ENCODE measurements at regions not wholly inside any gene's neighbourhood (a gene's known extent, or its start where the extent isn't known, plus 50 kb on each side); places are given as distances from the start of the nearest gene placed in this dataset.
A peak's percentile ranks its signal among the peaks of the same experiment; 100 is the strongest.

- no peaks in the 10 kb centered on the region for H3K27me3 ChIP-seq (ENCODE audit: insufficient read depth in 3 of 3, low read length in 2 of 3)
- H3K4me1 ChIP-seq, result no peaks in the 10 kb centered on the region
- no peak overlapping the region for H3K4me3 ChIP-seq
- no peaks in the 10 kb centered on the region for H3K36me3 ChIP-seq (ENCODE audit: insufficient read depth in 1 of 2, low read depth in 1 of 2)
- whole genome bisulfite sequencing, 3 donors, result 69 to 100% (median 89%) methylated on average over 1 of the region's 1 CpG
- no peaks in the 10 kb centered on the region for H3K9me3 ChIP-seq
- intact Hi-C loops (cut with DNase I), result no loop called here
- DNase-seq (no peak), ATAC-seq (no peak)
- no peak for TF ChIP-seq CTCF (IDR thresholded peaks at IDR 0.05)
- H3K27ac ChIP-seq, result no peak overlapping the region
Observed at GRCh38 chr2:57711991-57712390, 334.6 kb upstream of the VRK2 start.

- peak overlapping the region; percentile 54 for H3K4me3 ChIP-seq
- WGBS, 3 donors, result 20 to 21% (median 20%) methylated on average over 16 of the region's 16 CpGs
Observed at GRCh38 chr2:57720728-57721627, 325.6 kb upstream of the VRK2 start.

GRCh38 chr2:57725337-57725947 is 321.2 kb upstream of the VRK2 start:
- H3K4me3 ChIP-seq, result no peak overlapping the region
- intact Hi-C loops (cut with DNase I), result no loop called here
- H3K36me3 ChIP-seq (ENCODE audit: insufficient read depth in 1 of 2, low read depth in 1 of 2), result no peaks in the 10 kb centered on the region
- no peak for ATAC-seq
- DNase-seq, result no peak
- no peaks in the 10 kb centered on the region for H3K27me3 ChIP-seq (ENCODE audit: insufficient read depth in 3 of 3, low read length in 2 of 3)
- WGBS, 3 donors, result 76 to 79% (median 79%) methylated on average over 5 of the region's 5 CpGs
- peaks cover 2% of the 10 kb centered on the region for H3K4me1 ChIP-seq
- H3K27ac ChIP-seq, result no peak overlapping the region
- no peaks in the 10 kb centered on the region for H3K9me3 ChIP-seq
- TF ChIP-seq CTCF (IDR thresholded peaks at IDR 0.05), result no peak

More at GRCh38 chr2:57720728-57721627, 325.6 kb upstream of the VRK2 start:
- peak; percentile 61 for TF ChIP-seq CTCF (IDR thresholded peaks at IDR 0.05)
- DNase-seq (no peak), ATAC-seq (peak; percentile 57 to 84 (median 74))
- Histone ChIP-seq H3K27me3 (ENCODE audit: insufficient read depth in 3 of 3, low read length in 2 of 3) (no peaks in the 10 kb centered on the region), H3K27ac (no peak overlapping the region), H3K36me3 (ENCODE audit: insufficient read depth in 1 of 2, low read depth in 1 of 2) (no peaks in the 10 kb centered on the region), H3K9me3 (no peaks in the 10 kb centered on the region), H3K4me1 (peaks cover 2% of the 10 kb centered on the region)
- intact Hi-C loops (cut with DNase I), result no loop called here

GRCh38 chr2:57726294-57726693 is 320.3 kb upstream of the VRK2 start:
- intact Hi-C loops (cut with DNase I), result no loop called here
- Histone ChIP-seq H3K36me3 (ENCODE audit: insufficient read depth in 1 of 2, low read depth in 1 of 2) (no peaks in the 10 kb centered on the region), H3K9me3 (no peaks in the 10 kb centered on the region), H3K27me3 (ENCODE audit: insufficient read depth in 3 of 3, low read length in 2 of 3) (no peaks in the 10 kb centered on the region), H3K27ac (no peak overlapping the region), H3K4me3 (no peak overlapping the region), H3K4me1 (no peaks in the 10 kb centered on the region)
- ATAC-seq, result no peak
- no peak for DNase-seq
- TF ChIP-seq CTCF (IDR thresholded peaks at IDR 0.05), result no peak
- WGBS, 3 donors, result 56 to 63% (median 59%) methylated on average over 4 of the region's 4 CpGs
